B cell (primary cell): ENCODE measurements at regions not wholly inside any gene's neighbourhood (a gene's known extent, or its start where the extent isn't known, plus 50 kb on each side); places are given as distances from the start of the nearest gene placed in this dataset.

ENCODE experiments used
- ATAC-seq: fragments of 200-7000 bp; cut with Tn5 transposase; one replicate; pipeline ENCODE4 v1.10.0; 2021; ENCODE audit warnings: low read depth, mild to moderate bottlenecking, moderate number of reproducible peaks, moderate library complexity
- CTCF ChIA-PET: fragments of 350-600 bp; sonication (Branson Sonifier 250); formaldehyde crosslinking; loops from one replicate; lab custom pipeline; 2021; ENCODE audit warnings: antibody characterized with exemption, inconsistent platforms; lab: Charles Lee
- POLR2A ChIA-PET: fragments of 350-600 bp; sonication (Branson Sonifier 250); formaldehyde crosslinking; loops from one replicate; lab custom pipeline; 2021; ENCODE audit warnings: antibody characterized with exemption; lab: Charles Lee
- DNase-seq: peaks from one replicate; pipeline ENCODE4 v3.0.0; 2013
- H2AFZ ChIP-seq: 2 replicates; pipeline ENCODE4 v1.6.1; 2012; ENCODE audit warnings: mild to moderate bottlenecking, low read depth, low read length; ENCODE audit not compliant: insufficient read depth, poor library complexity, severe bottlenecking
- H3K27ac ChIP-seq, 2 donors: 1 replicate in 1 of 2; 2 replicates in 1 of 2; pipeline ENCODE4 v1.5.1; 2012 to 2013; ENCODE audit warnings: low read length in 2 of 2, mild to moderate bottlenecking in 2 of 2, moderate library complexity in 1 of 2
- H3K27me3 ChIP-seq, 4 experiments: fragments of 200-600 bp in 1 of 4; sonication (generic) in 1 of 4; replicated peaks in 1 of 4; 1 replicate in 2 of 4; 2 replicates in 2 of 4; pipeline versions ENCODE4 v1.6.1 to v1.7.0; 2013 to 2016; ENCODE audit warnings: low read length in 3 of 4, mild to moderate bottlenecking in 2 of 4, mixed read lengths in 1 of 4, moderate library complexity in 1 of 4; ENCODE audit not compliant: insufficient read depth in 4 of 4, control insufficient read depth in 3 of 4; ENCODE audit errors: control extremely low read depth in 1 of 4
- H3K36me3 ChIP-seq, 2 experiments: replicated peaks in 1 of 2; 1 replicate in 1 of 2; 2 replicates in 1 of 2; pipeline versions ENCODE4 v1.6.1 to v1.7.1; 2013; ENCODE audit warnings: low read length in 1 of 2; ENCODE audit not compliant: insufficient read depth in 2 of 2, control insufficient read depth in 1 of 2; ENCODE audit errors: control extremely low read depth in 1 of 2, extremely low read depth in 1 of 2
- H3K4me1 ChIP-seq, 2 donors: fragments of 200-600 bp in 1 of 2; sonication (generic) in 1 of 2; 1 replicate in 1 of 2; 2 replicates in 1 of 2; pipeline versions ENCODE4 v1.5.1 to v1.6.1; 2013 to 2017; ENCODE audit warnings: low read length in 2 of 2; ENCODE audit not compliant: control insufficient read depth in 2 of 2, insufficient read depth in 2 of 2
- H3K4me2 ChIP-seq: replicated peaks from 2 replicates; pipeline ENCODE3; 2012; ENCODE audit warnings: mild to moderate bottlenecking, low read depth, low read length; ENCODE audit not compliant: poor library complexity, severe bottlenecking
- H3K4me3 ChIP-seq, 5 experiments: fragments of 200-600 bp in 1 of 5; sonication (generic) in 1 of 5; 1 replicate in 3 of 5; 2 replicates in 2 of 5; pipeline versions ENCODE4 v1.5.1 to v1.7.0; 2011 to 2016; ENCODE audit warnings: low read length in 4 of 5, mild to moderate bottlenecking in 4 of 5, low read depth in 2 of 5, control low read depth in 1 of 5, moderate library complexity in 1 of 5; ENCODE audit not compliant: insufficient read depth in 1 of 5; ENCODE audit errors: control extremely low read depth in 1 of 5, extremely low read depth in 1 of 5
- H3K79me2 ChIP-seq: fragments of 200-600 bp; sonication (generic); one replicate; pipeline ENCODE4 v1.6.0; 2016; ENCODE audit warnings: low read length; ENCODE audit not compliant: control insufficient read depth, insufficient read depth
- H3K9ac ChIP-seq: fragments of 200-600 bp; sonication (generic); 2 replicates; pipeline ENCODE4 v1.6.1; 2017; ENCODE audit warnings: mild to moderate bottlenecking, low read length, moderate library complexity
- H3K9me3 ChIP-seq, 3 donors: one replicate each; pipeline versions ENCODE4 v1.6.1 to v1.7.1; 2013; ENCODE audit warnings: low read length in 2 of 3; ENCODE audit not compliant: control insufficient read depth in 2 of 3, insufficient read depth in 1 of 3; ENCODE audit errors: control extremely low read depth in 1 of 3
- H4K20me1 ChIP-seq: 2 replicates; pipeline ENCODE4 v1.6.0; 2012; ENCODE audit warnings: mild to moderate bottlenecking, low read length; ENCODE audit not compliant: insufficient read depth, control insufficient read depth, poor library complexity, severe bottlenecking
- H3K27ac Mint-ChIP-seq: one replicate; pipeline ENCODE4 v1.8.0; 2021; ENCODE audit warnings: mixed read lengths
- H3K27me3 Mint-ChIP-seq: one replicate; pipeline ENCODE4 v1.8.0; 2021; ENCODE audit warnings: mixed read lengths
- H3K4me1 Mint-ChIP-seq: one replicate; pipeline ENCODE4 v1.8.0; 2021; ENCODE audit warnings: mixed read lengths
- H3K4me3 Mint-ChIP-seq: one replicate; pipeline ENCODE4 v1.8.0; 2021; ENCODE audit warnings: mixed read lengths
- H3K9me3 Mint-ChIP-seq: one replicate; pipeline ENCODE4 v1.8.0; 2022; ENCODE audit warnings: mixed read lengths; ENCODE audit not compliant: insufficient read depth
- EZH2 ChIP-seq: IDR thresholded peaks from 2 replicates; pipeline ENCODE4 v1.6.1; 2012; ENCODE audit warnings: borderline replicate concordance, low read depth, mild to moderate bottlenecking, moderate library complexity, low read length; ENCODE audit not compliant: insufficient read depth, poor library complexity, severe bottlenecking
- WGBS: methylation state at CpG from one replicate; pipeline ENCODE4 v1.1.5; 2013; ENCODE audit warnings: missing lambda C conversion rate; ENCODE audit not compliant: insufficient coverage; 5-methylcytosine and 5-hydroxymethylcytosine counted together
- intact Hi-C: fragments of 100-400 bp; cut with micrococcal nuclease; formaldehyde crosslinking; loops from one replicate; pipeline ENCODE4 v1.10.0; 2022
- TF ChIP-seq, protein P1 (sequence below): fragments of 200-600 bp; IDR thresholded peaks from one replicate; pipeline ENCODE4 v1.8.0; 2022; ENCODE audit warnings: antibody characterized with exemption, mild to moderate bottlenecking

DNA sequence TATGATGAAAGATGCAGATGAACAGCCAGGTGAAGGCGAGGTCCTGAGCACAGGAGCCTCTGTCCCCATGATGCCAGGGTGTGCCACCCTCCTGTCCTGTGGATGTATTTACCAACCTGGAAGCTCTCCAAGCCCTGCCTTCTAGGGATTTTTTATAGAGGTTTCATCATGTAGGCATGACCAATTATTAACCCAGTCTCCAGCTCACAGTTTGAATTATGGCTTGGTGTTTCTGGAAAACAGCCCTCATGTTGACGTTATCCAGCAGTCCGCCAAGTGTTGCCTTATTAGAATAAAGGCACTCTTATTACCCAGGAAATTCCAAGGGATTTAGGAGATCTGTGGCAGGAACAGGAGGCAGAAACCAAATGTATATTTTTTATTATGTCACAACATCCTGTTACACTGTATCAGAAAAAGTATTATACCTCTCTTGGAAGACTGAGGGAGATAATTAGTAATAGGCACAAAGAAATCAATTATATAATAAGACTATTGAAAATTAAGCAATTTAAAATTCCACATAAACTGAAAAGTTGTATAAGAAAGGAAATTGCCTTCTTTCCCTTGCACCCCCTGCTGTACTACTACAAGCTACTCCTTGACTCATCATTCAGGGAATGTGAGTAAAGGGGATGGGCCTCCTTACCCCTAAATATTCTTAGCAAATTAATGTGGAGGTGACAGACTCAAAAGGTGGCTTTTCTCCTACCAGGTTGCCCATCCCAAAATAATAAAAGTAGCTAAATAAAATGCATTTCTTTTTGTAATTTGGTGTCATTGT lies 129.6 kb downstream of the ZNF330 start:
- Histone ChIP-seq H3K9ac (no peak overlapping the region), H4K20me1 (no peaks in the 10 kb centered on the region), H2AFZ (no peak overlapping the region), H3K79me2 (no peaks in the 10 kb centered on the region), H3K4me2 (no peak overlapping the region), H3K4me1 (peaks cover 0 to 6% of the 10 kb centered on the region in 2 donors), H3K4me3 (no peak overlapping the region), H3K9me3 (no peaks in the 10 kb centered on the region), H3K27ac (no peak overlapping the region), H3K27me3 (no peaks in the 10 kb centered on the region), H3K36me3 (no peaks in the 10 kb centered on the region)
- Mint-ChIP-seq H3K27me3 (no peaks in the 10 kb centered on the region), H3K9me3 (no peaks in the 10 kb centered on the region), H3K27ac (no peak overlapping the region), H3K4me1 (peaks cover 10% of the 10 kb centered on the region), H3K4me3 (no peak overlapping the region)
- ATAC-seq (no peak), DNase-seq (no peak)
- TF ChIP-seq EZH2 = no peak
- TF ChIP-seq, protein P1, sequence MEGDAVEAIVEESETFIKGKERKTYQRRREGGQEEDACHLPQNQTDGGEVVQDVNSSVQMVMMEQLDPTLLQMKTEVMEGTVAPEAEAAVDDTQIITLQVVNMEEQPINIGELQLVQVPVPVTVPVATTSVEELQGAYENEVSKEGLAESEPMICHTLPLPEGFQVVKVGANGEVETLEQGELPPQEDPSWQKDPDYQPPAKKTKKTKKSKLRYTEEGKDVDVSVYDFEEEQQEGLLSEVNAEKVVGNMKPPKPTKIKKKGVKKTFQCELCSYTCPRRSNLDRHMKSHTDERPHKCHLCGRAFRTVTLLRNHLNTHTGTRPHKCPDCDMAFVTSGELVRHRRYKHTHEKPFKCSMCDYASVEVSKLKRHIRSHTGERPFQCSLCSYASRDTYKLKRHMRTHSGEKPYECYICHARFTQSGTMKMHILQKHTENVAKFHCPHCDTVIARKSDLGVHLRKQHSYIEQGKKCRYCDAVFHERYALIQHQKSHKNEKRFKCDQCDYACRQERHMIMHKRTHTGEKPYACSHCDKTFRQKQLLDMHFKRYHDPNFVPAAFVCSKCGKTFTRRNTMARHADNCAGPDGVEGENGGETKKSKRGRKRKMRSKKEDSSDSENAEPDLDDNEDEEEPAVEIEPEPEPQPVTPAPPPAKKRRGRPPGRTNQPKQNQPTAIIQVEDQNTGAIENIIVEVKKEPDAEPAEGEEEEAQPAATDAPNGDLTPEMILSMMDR = no peak
- WGBS = 67% methylated on average over 1 of the region's 3 CpGs
- ChIA-PET POLR2A (no interaction called here), CTCF (no interaction called here)
- intact Hi-C loops = no loop called here

DNA sequence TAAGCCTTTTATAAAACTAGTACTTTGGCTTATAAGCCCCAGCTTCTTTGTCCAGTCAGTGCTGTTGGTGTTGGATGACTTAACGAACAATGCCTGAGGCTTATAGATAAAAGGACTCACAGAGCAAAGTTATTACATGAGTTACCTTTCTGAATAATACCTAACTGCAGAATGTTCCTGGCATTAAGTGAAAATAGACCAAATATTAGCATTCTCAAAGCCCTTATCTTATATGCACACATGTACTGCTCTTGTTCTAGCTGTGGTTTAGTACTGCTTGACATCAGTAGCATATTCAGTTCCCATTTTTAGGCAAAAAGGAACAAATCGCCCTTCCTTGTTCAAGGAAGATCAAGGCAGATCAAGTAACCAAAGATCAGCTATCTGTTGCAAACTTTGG lies 131.6 kb downstream of the ZNF330 start:
- no peaks in the 10 kb centered on the region for H3K27me3 Mint-ChIP-seq
- Histone ChIP-seq H3K9me3 (no peaks in the 10 kb centered on the region), H3K27me3 (no peaks in the 10 kb centered on the region), H2AFZ (no peak overlapping the region), H3K9ac (no peak overlapping the region), H3K4me2 (no peak overlapping the region), H3K4me3 (no peak overlapping the region), H3K4me1 (peaks cover 0 to 6% of the 10 kb centered on the region in 2 donors), H3K27ac (no peak overlapping the region), H4K20me1 (no peaks in the 10 kb centered on the region), H3K79me2 (no peaks in the 10 kb centered on the region), H3K36me3 (no peaks in the 10 kb centered on the region)
- ChIA-PET POLR2A (no interaction called here), CTCF (no interaction called here)
- H3K27ac Mint-ChIP-seq = no peak overlapping the region
- DNase-seq (no peak), ATAC-seq (no peak)
- H3K9me3 Mint-ChIP-seq = no peaks in the 10 kb centered on the region
- H3K4me1 Mint-ChIP-seq = peaks cover 10% of the 10 kb centered on the region
- intact Hi-C loops = no loop called here
- H3K4me3 Mint-ChIP-seq = no peak overlapping the region
- WGBS = no CpG with 5 or more reads among the region's 2 CpGs
- TF ChIP-seq, protein P1 = no peak
- TF ChIP-seq EZH2 = no peak
